ENCODE measurements at regions not wholly inside any gene's neighbourhood (a gene's known extent, or its start where the extent isn't known, plus 50 kb on each side); places are given as distances from the start of the nearest gene placed in this dataset.
"Not testable (repeated sequence)": the region's sequence is repeated elsewhere in the genome, so short reads cannot be mapped to it uniquely, and the experiment has no call there.

DNA sequence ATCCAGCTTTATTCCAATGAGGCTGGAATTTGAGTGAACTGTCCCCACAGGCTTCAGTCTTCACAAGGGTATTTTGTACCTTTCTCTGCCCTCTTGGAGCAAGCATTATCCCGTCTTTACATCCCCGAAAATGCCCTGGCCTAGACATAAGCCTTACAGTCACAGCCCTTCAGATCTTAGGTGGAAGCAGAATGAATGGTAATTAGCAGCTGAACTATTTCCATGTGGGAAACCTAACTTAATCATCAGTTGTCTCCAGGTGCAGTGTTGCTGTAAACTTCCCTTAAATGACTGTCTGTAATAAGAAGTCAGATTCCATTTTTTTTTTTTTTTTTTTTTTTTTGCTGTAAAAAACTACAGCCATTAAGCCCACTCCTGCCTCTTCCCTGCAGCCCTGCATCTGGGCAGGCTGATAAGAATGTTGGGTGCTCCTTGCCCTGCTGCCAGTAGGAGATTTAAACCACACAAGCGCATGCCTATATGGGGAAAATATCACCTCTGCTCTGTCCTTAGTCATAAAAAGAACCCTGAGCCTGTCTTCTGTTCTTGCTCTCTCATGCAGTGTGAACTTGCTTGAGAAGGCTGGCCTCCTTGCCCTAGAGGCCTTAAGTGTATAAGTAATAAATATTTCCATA lies 426.8 kb upstream of the SLITRK5 start:
- 90% methylated on average over 2 to 3 of the region's 3 CpGs for WGBS, 2 experiments (ENCODE audit: insufficient coverage in 1 of 2, insufficient read length in 1 of 2)
- no peaks in the 10 kb centered on the region for H3K36me3 Mint-ChIP-seq (ENCODE audit: low read depth)

GRCh38 chr13:87249847-87250246 lies 421.3 kb upstream of the SLITRK5 start:
- not testable (repeated sequence) for H3K27ac ChIP-seq (ENCODE audit: low read depth, low read length); H3K9me3 Mint-ChIP-seq; H3K4me3 ChIP-seq (ENCODE audit: low read length); H3K4me1 Mint-ChIP-seq; H3K4me1 ChIP-seq (ENCODE audit: control insufficient read depth, insufficient read depth, low read length); H3K4me3 Mint-ChIP-seq; H3K27me3 Mint-ChIP-seq (ENCODE audit: insufficient read depth); H3K36me3 Mint-ChIP-seq (ENCODE audit: low read depth); H3K27ac Mint-ChIP-seq; H3K27me3 ChIP-seq (ENCODE audit: control insufficient read depth, insufficient read depth, low read length, poor library complexity, severe bottlenecking); H3K9me3 ChIP-seq (ENCODE audit: control insufficient read depth, low read length); H3K9ac ChIP-seq (ENCODE audit: extremely low read depth, low read length, poor library complexity, severe bottlenecking); H3K36me3 ChIP-seq (ENCODE audit: control insufficient read depth, insufficient read depth, low read length)
- TF ChIP-seq, protein P1, sequence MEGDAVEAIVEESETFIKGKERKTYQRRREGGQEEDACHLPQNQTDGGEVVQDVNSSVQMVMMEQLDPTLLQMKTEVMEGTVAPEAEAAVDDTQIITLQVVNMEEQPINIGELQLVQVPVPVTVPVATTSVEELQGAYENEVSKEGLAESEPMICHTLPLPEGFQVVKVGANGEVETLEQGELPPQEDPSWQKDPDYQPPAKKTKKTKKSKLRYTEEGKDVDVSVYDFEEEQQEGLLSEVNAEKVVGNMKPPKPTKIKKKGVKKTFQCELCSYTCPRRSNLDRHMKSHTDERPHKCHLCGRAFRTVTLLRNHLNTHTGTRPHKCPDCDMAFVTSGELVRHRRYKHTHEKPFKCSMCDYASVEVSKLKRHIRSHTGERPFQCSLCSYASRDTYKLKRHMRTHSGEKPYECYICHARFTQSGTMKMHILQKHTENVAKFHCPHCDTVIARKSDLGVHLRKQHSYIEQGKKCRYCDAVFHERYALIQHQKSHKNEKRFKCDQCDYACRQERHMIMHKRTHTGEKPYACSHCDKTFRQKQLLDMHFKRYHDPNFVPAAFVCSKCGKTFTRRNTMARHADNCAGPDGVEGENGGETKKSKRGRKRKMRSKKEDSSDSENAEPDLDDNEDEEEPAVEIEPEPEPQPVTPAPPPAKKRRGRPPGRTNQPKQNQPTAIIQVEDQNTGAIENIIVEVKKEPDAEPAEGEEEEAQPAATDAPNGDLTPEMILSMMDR (conservative IDR thresholded peaks at IDR 0.05) = peak; percentile 34
- 88 to 93% methylated on average over 3 to 8 of the region's 8 CpGs for WGBS, 2 experiments (ENCODE audit: insufficient coverage in 1 of 2, insufficient read length in 1 of 2)
- peak; percentile 59 for DNase-seq

More for the DNA sequence above, 426.8 kb upstream of the SLITRK5 start:
- H3K9me3 Mint-ChIP-seq = no peaks in the 10 kb centered on the region
- Histone ChIP-seq H3K9ac (ENCODE audit: extremely low read depth, low read length, poor library complexity, severe bottlenecking) (no peak overlapping the region), H3K4me1 (ENCODE audit: control insufficient read depth, insufficient read depth, low read length) (no peaks in the 10 kb centered on the region), H3K27me3 (ENCODE audit: control insufficient read depth, insufficient read depth, low read length, poor library complexity, severe bottlenecking) (no peaks in the 10 kb centered on the region), H3K36me3 (ENCODE audit: control insufficient read depth, insufficient read depth, low read length) (peaks cover 3% of the 10 kb centered on the region), H3K4me3 (ENCODE audit: low read length) (no peak overlapping the region), H3K9me3 (ENCODE audit: control insufficient read depth, low read length) (no peaks in the 10 kb centered on the region), H3K27ac (ENCODE audit: low read depth, low read length) (no peak overlapping the region)
- peaks cover 1% of the 10 kb centered on the region for H3K4me1 Mint-ChIP-seq
- H3K4me3 Mint-ChIP-seq = no peak overlapping the region
- no peak overlapping the region for H3K27ac Mint-ChIP-seq
- H3K27me3 Mint-ChIP-seq (ENCODE audit: insufficient read depth) = no peaks in the 10 kb centered on the region
- no peak for DNase-seq
- TF ChIP-seq, protein P1 (conservative IDR thresholded peaks at IDR 0.05) = no peak

GRCh38 chr13:87255394-87255793 lies 415.8 kb upstream of the SLITRK5 start:
- H3K4me1 ChIP-seq (ENCODE audit: control insufficient read depth, insufficient read depth, low read length) = no peaks in the 10 kb centered on the region
- Mint-ChIP-seq H3K9me3 (peaks cover 6% of the 10 kb centered on the region), H3K4me3 (no peak overlapping the region), H3K36me3 (ENCODE audit: low read depth) (peaks cover 5% of the 10 kb centered on the region), H3K4me1 (no peaks in the 10 kb centered on the region), H3K27me3 (ENCODE audit: insufficient read depth) (no peaks in the 10 kb centered on the region), H3K27ac (no peak overlapping the region)
- no peaks in the 10 kb centered on the region for H3K27me3 ChIP-seq (ENCODE audit: control insufficient read depth, insufficient read depth, low read length, poor library complexity, severe bottlenecking)
- H3K4me3 ChIP-seq (ENCODE audit: low read length) = no peak overlapping the region
- H3K9ac ChIP-seq (ENCODE audit: extremely low read depth, low read length, poor library complexity, severe bottlenecking) = no peak overlapping the region
- peaks cover 7% of the 10 kb centered on the region for H3K36me3 ChIP-seq (ENCODE audit: control insufficient read depth, insufficient read depth, low read length)
- 92 to 100% methylated on average over 1 to 5 of the region's 5 CpGs for WGBS, 2 experiments (ENCODE audit: insufficient coverage in 1 of 2, insufficient read length in 1 of 2)
- TF ChIP-seq, protein P1 (conservative IDR thresholded peaks at IDR 0.05) = no peak
- H3K27ac ChIP-seq (ENCODE audit: low read depth, low read length) = no peak overlapping the region
- DNase-seq = no peak
- H3K9me3 ChIP-seq (ENCODE audit: control insufficient read depth, low read length) = peaks cover 5% of the 10 kb centered on the region

Measured in endodermal cell (in vitro differentiated cells).